HG02798 (cell line): ENCODE measurements at regions not wholly inside any gene's neighbourhood (a gene's known extent, or its start where the extent isn't known, plus 50 kb on each side); places are given as distances from the start of the nearest gene placed in this dataset.

Experiments used
- ATAC-seq: cut with Tn5 transposase; IDR thresholded peaks from one replicate; pipeline ENCODE4 v1.9.1; 2021; ENCODE audit warnings: mild to moderate bottlenecking; ENCODE audit not compliant: unreplicated experiment, poor library complexity

- no peak for ATAC-seq
Observed at GRCh38 chr7:41315764-41316163, 387.1 kb downstream of the INHBA start.

- ATAC-seq = no peak
Observed at GRCh38 chr7:41313171-41313570, 389.7 kb downstream of the INHBA start.

GRCh38 chr7:41312235-41312634 lies 390.7 kb downstream of the INHBA start:
- no peak for ATAC-seq

- ATAC-seq = no peak
Observed at GRCh38 chr7:41311301-41311700, 391.6 kb downstream of the INHBA start.

- no peak for ATAC-seq
Observed at GRCh38 chr7:41306486-41306885, 396.4 kb downstream of the INHBA start.

GRCh38 chr7:41305001-41305400 lies 397.9 kb downstream of the INHBA start:
- no peak for ATAC-seq

GRCh38 chr7:41303709-41304108 lies 399.2 kb downstream of the INHBA start:
- no peak for ATAC-seq

GRCh38 chr7:41298409-41298808 lies 404.5 kb downstream of the INHBA start:
- ATAC-seq = no peak

- ATAC-seq = no peak
Observed at GRCh38 chr7:41297166-41297565, 405.7 kb downstream of the INHBA start.

GRCh38 chr7:41295455-41295815 lies 407.5 kb downstream of the INHBA start:
- no peak for ATAC-seq

GRCh38 chr7:41294556-41295454 lies 408.1 kb downstream of the INHBA start:
- ATAC-seq = no peak

- no peak for ATAC-seq
Observed at GRCh38 chr7:41292487-41292886, 410.4 kb downstream of the INHBA start.

- no peak for ATAC-seq
Observed at GRCh38 chr7:41287559-41288335, 415.1 kb downstream of the INHBA start.

- no peak for ATAC-seq
Observed at GRCh38 chr7:41280491-41280890, 422.4 kb downstream of the INHBA start.

GRCh38 chr7:41277561-41277960 lies 425.3 kb downstream of the INHBA start:
- no peak for ATAC-seq

- ATAC-seq = no peak
Observed at GRCh38 chr7:41275255-41275654, 427.6 kb downstream of the INHBA start.

GRCh38 chr7:41274179-41274578 lies 428.7 kb downstream of the INHBA start:
- ATAC-seq = no peak

GRCh38 chr7:41272664-41273063 lies 430.2 kb downstream of the INHBA start:
- ATAC-seq = no peak

- ATAC-seq = no peak
Observed at GRCh38 chr7:41268878-41269277, 434.0 kb downstream of the INHBA start.

GRCh38 chr7:41261080-41261479 lies 441.8 kb downstream of the INHBA start:
- ATAC-seq = no peak

- ATAC-seq = no peak
Observed at GRCh38 chr7:41257660-41258059, 445.2 kb downstream of the INHBA start.
